Testis (tissue), 2 donors: ENCODE measurements at regions not wholly inside any gene's neighbourhood (a gene's known extent, or its start where the extent isn't known, plus 50 kb on each side); places are given as distances from the start of the nearest gene placed in this dataset.
A peak's percentile ranks its signal among the peaks of the same experiment; 100 is the strongest.

Source experiments
- DNase-seq: peaks from one replicate; pipeline ENCODE4 v3.0.0-alpha.2; 2019
- H3K27ac ChIP-seq, 2 donors: fragments of 200-600 bp; sonication (generic); one replicate each; pipeline ENCODE4 v1.5.1; 2019
- H3K27me3 ChIP-seq: fragments of 200-600 bp; sonication (generic); one replicate; pipeline ENCODE4 v1.5.1; 2019
- H3K36me3 ChIP-seq: fragments of 200-600 bp; sonication (generic); one replicate; pipeline ENCODE4 v1.5.1; 2017; ENCODE audit warnings: low read depth; ENCODE audit errors: missing control alignments
- H3K4me1 ChIP-seq: fragments of 200-600 bp; sonication (generic); one replicate; pipeline ENCODE4 v1.5.1; 2019
- H3K4me3 ChIP-seq, 2 donors: fragments of 200-600 bp; sonication (generic); one replicate each; pipeline ENCODE4 v1.5.1; 2017 to 2019
- H3K9me3 ChIP-seq: fragments of 200-600 bp; sonication (generic); one replicate; pipeline ENCODE4 v1.5.1; 2017
- CTCF ChIP-seq, 3 experiments: fragments of 450-650 bp in 2 of 3; fragments of 200-600 bp in 1 of 3; sonication (generic) in 1 of 3; IDR thresholded peaks; one replicate each; pipeline ENCODE4 v1.5.1; 2016 to 2019; ENCODE audit warnings: antibody characterized with exemption in 3 of 3, mild to moderate bottlenecking in 2 of 3, moderate library complexity in 1 of 3
- POLR2A ChIP-seq: fragments of 450-650 bp; IDR thresholded peaks from one replicate; pipeline ENCODE4 v1.6.1; 2017; ENCODE audit warnings: antibody characterized with exemption, mild to moderate bottlenecking, moderate library complexity
- whole genome bisulfite sequencing, 2 donors: methylation state at CpG; one replicate each; pipeline ENCODE4 v1.1.5; 2018; 5-methylcytosine and 5-hydroxymethylcytosine counted together
- intact Hi-C: fragments of 100-400 bp; cut with DNase I; formaldehyde crosslinking; loops from one replicate; pipeline ENCODE4 v1.15.1; 2023; ENCODE audit warnings: low total_unique reads

DNA sequence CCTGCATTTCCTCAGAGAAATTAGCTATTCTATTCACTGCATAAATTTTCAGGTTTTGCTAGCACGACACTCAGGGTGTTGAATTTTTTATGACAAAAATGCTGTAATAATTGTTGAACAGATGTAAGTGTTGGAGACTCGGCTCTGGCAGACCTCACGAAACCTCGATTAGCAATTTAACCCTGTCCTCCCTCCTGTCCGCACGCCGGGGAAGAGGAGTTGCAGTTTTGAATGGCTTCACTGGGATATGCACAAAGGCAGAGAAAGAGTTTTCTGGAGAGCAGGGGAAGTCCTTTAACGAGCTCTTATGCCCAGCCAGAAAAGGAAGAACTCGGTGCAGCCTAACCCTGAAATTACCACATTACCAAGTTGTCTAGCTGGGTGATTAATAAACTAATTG, 661.1 kb downstream of the VRK1 start:
- peak overlapping the region in 1 of 2 donors; percentile 37 for H3K4me3 ChIP-seq

DNA sequence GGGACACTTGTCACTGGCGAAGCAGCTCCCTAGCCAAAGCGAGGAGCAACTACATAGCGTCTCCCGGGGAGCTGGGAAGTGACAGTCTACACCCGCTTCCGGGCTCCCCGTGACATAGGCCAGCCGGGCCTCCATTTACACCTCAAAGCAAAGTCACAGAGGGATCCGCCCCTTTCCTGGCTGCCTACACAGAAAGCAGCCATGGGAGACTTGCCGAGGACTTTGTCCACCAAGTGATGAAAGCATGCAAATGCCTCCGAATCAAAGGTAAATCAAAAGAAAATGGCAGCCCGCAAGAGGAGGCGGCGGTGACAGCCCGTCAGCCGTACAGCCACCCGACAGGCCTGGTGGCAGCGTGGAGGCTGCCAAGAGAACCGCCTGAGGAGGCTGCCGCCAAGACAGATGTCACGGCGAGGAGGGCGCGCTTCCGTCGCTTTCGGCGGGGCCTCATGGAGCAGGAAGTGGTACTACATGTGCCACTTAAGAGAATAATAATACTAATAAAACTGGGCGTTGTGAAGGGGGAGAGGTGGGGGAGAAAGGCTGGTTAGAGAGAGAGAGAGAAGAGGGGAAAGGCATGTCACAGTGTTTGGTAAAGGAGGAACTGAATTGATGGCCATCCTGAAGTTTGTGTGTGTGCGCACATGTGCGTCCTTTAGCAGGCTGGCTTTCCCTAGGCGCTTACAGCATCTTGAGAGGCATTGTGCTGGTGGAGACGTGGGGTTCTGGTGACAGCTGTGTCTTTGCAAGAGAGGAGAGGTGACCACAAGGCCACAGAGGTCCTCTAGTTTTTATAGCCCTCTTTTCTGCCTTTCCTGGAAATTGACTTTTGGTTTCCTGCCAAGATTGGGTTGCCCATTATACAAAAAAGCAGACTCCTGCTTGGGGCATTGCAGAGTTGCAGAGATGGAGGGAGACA, 661.7 kb downstream of the VRK1 start:
- intact Hi-C loops = no loop called here
- WGBS, 2 donors = 13 to 15% methylated on average over 21 to 33 of the region's 33 CpGs
- Histone ChIP-seq H3K27ac (no peak overlapping the region), H3K27me3 (no peaks in the 10 kb centered on the region), H3K4me1 (no peaks in the 10 kb centered on the region), H3K9me3 (no peaks in the 10 kb centered on the region), H3K4me3 (peak overlapping the region; percentile 13 to 37), H3K36me3 (no peaks in the 10 kb centered on the region)
- TF ChIP-seq POLR2A (no peak), CTCF (IDR thresholded peaks at IDR 0.05) (no peak)
- DNase-seq = peak; percentile 60

More for the DNA sequence above, 661.1 kb downstream of the VRK1 start:
- Histone ChIP-seq H3K9me3 (no peaks in the 10 kb centered on the region), H3K27me3 (no peaks in the 10 kb centered on the region), H3K36me3 (no peaks in the 10 kb centered on the region), H3K27ac (no peak overlapping the region), H3K4me1 (no peaks in the 10 kb centered on the region)
- intact Hi-C loops = no loop called here
- no peak for TF ChIP-seq POLR2A
- no peak for TF ChIP-seq CTCF (IDR thresholded peaks at IDR 0.05)
- 12 to 14% methylated on average over 9 of the region's 9 CpGs for WGBS, 2 donors
- no peak for DNase-seq

- WGBS, 2 donors = 69 to 71% methylated on average over 2 of the region's 2 CpGs
- H3K36me3 ChIP-seq = no peaks in the 10 kb centered on the region
- no peak for TF ChIP-seq CTCF (IDR thresholded peaks at IDR 0.05)
- TF ChIP-seq POLR2A = no peak
- intact Hi-C loops = no loop called here
- H3K27ac ChIP-seq = no peak overlapping the region
- H3K27me3 ChIP-seq = no peaks in the 10 kb centered on the region
- H3K4me1 ChIP-seq = no peaks in the 10 kb centered on the region
- H3K4me3 ChIP-seq = no peak overlapping the region
- H3K9me3 ChIP-seq = no peaks in the 10 kb centered on the region
- no peak for DNase-seq
Measured at GRCh38 chr14:97462081-97462480, 664.9 kb downstream of the VRK1 start.

- Histone ChIP-seq H3K4me1 (no peaks in the 10 kb centered on the region), H3K9me3 (no peaks in the 10 kb centered on the region), H3K4me3 (no peak overlapping the region), H3K27ac (no peak overlapping the region), H3K36me3 (no peaks in the 10 kb centered on the region), H3K27me3 (no peaks in the 10 kb centered on the region)
- intact Hi-C loops = no loop called here
- no peak for DNase-seq
- TF ChIP-seq CTCF (IDR thresholded peaks at IDR 0.05) (no peak), POLR2A (no peak)
- WGBS, 2 donors = 66 to 67% methylated on average over 6 of the region's 6 CpGs
Measured at GRCh38 chr14:97468220-97468619, 671.0 kb downstream of the VRK1 start.

GRCh38 chr14:97477353-97477752, 680.2 kb downstream of the VRK1 start:
- TF ChIP-seq POLR2A (no peak), CTCF (IDR thresholded peaks at IDR 0.05) (no peak)
- Histone ChIP-seq H3K27me3 (no peaks in the 10 kb centered on the region), H3K9me3 (no peaks in the 10 kb centered on the region), H3K4me3 (no peak overlapping the region), H3K4me1 (no peaks in the 10 kb centered on the region), H3K36me3 (no peaks in the 10 kb centered on the region), H3K27ac (no peak overlapping the region)
- 71% methylated on average over 4 of the region's 4 CpGs for WGBS, 2 donors
- DNase-seq = no peak
- intact Hi-C loops = no loop called here
